ENCODE measurements at regions not wholly inside any gene's neighbourhood (a gene's known extent, or its start where the extent isn't known, plus 50 kb on each side); places are given as distances from the start of the nearest gene placed in this dataset.

DNA sequence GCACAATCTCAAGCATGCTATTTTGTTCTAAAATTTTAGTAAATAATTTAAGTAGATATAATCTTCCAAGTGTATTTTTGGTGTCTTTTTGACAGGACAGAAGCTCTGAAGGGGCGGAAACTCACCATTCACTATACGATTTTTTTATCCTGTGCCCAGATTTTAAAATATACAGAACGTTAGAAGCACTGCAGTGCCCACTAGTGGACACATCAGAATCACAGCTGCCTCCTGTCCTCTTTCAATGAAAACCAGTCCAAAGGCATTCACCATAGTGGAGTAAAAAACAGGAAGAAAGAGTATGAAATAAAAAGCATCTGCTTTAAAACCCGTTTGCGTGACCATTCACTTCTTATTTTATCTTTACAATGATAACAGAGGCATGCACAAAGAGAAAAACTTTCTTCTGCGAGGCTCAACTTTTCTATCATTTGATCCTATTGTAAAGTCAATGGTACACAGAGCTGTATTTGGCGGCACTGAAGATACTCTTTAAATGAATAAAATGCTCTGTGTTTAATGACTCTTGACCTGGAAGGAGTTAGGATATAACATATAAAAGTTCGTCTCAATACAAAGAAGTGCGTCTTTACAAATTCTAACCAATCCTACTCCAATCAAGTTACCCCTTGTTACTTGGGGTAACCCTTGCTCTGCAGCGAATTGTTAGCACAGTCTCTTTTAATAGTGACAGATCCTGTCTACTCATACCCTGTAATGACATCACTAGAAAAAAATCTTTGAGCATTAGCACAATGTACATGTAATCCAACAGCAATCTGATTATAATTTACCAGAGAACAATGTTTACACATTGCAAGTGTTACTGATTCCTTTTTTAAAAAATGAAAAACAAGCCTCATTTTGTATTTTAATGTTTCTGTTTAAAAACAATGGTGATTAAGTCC is 339.8 kb upstream of the PSMD7 start:
- Histone ChIP-seq H3K4me1 (ENCODE audit: control insufficient read depth in 1 of 2, insufficient read depth in 1 of 2, low read depth in 1 of 2, low read length in 1 of 2) (no peaks in the 10 kb centered on the region), H3K4me3 (ENCODE audit: low read depth in 1 of 2, low read length in 1 of 2) (no peak overlapping the region), H3K9me3 (no peaks in the 10 kb centered on the region), H3K27ac (no peak overlapping the region), H3K27me3 (no peaks in the 10 kb centered on the region), H3K36me3 (no peaks in the 10 kb centered on the region)
- TF ChIP-seq, protein P1, sequence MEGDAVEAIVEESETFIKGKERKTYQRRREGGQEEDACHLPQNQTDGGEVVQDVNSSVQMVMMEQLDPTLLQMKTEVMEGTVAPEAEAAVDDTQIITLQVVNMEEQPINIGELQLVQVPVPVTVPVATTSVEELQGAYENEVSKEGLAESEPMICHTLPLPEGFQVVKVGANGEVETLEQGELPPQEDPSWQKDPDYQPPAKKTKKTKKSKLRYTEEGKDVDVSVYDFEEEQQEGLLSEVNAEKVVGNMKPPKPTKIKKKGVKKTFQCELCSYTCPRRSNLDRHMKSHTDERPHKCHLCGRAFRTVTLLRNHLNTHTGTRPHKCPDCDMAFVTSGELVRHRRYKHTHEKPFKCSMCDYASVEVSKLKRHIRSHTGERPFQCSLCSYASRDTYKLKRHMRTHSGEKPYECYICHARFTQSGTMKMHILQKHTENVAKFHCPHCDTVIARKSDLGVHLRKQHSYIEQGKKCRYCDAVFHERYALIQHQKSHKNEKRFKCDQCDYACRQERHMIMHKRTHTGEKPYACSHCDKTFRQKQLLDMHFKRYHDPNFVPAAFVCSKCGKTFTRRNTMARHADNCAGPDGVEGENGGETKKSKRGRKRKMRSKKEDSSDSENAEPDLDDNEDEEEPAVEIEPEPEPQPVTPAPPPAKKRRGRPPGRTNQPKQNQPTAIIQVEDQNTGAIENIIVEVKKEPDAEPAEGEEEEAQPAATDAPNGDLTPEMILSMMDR (IDR thresholded peaks at IDR 0.05) = no peak

DNA sequence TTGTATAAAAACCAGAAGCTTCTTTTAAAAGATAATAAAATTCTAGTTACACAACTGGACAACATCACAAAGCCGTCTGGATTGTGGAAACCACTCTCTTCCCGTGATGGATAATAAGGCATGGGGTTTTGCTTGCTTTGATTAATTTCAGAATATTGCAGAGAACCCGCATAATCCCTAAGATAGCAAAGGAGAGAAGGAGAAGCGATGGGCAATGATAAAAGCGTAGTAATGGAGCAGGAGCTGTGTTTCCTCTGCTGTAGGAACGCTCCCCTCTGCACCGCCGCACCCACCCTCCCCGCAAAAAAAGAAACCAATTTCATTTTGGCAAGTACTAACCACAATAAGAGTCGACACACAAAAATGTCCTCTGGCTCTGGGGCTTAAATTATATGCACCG is 340.9 kb upstream of the PSMD7 start:
- Histone ChIP-seq H3K9me3 (no peaks in the 10 kb centered on the region), H3K4me1 (ENCODE audit: control insufficient read depth in 1 of 2, insufficient read depth in 1 of 2, low read depth in 1 of 2, low read length in 1 of 2) (no peaks in the 10 kb centered on the region), H3K27me3 (no peaks in the 10 kb centered on the region), H3K36me3 (no peaks in the 10 kb centered on the region), H3K4me3 (ENCODE audit: low read depth in 1 of 2, low read length in 1 of 2) (no peak overlapping the region), H3K27ac (no peak overlapping the region)
- TF ChIP-seq, protein P1 (IDR thresholded peaks at IDR 0.05) = no peak

DNA sequence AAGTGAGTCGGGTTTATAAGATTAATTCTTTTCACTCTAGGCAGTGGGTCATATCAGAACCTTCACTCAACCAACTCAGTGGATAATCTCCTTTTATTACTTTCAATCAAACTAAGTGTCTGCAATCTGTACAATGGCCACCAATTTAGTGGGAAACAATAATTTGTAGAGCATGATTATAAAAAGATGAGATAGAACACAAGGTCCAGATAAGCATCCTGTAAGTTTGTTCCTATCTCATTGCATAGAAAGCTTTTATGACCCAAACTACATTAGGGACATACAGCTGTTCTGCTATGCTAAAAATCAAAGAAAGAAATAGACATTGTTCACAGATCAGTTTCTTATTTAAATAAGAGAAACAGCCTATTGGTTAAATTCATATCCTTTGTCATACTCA is 341.4 kb upstream of the PSMD7 start:
- Histone ChIP-seq H3K27ac (no peak overlapping the region), H3K4me3 (ENCODE audit: low read depth in 1 of 2, low read length in 1 of 2) (no peak overlapping the region), H3K36me3 (no peaks in the 10 kb centered on the region), H3K9me3 (no peaks in the 10 kb centered on the region), H3K27me3 (no peaks in the 10 kb centered on the region), H3K4me1 (ENCODE audit: control insufficient read depth in 1 of 2, insufficient read depth in 1 of 2, low read depth in 1 of 2, low read length in 1 of 2) (no peaks in the 10 kb centered on the region)
- TF ChIP-seq, protein P1 (IDR thresholded peaks at IDR 0.05) = no peak

DNA sequence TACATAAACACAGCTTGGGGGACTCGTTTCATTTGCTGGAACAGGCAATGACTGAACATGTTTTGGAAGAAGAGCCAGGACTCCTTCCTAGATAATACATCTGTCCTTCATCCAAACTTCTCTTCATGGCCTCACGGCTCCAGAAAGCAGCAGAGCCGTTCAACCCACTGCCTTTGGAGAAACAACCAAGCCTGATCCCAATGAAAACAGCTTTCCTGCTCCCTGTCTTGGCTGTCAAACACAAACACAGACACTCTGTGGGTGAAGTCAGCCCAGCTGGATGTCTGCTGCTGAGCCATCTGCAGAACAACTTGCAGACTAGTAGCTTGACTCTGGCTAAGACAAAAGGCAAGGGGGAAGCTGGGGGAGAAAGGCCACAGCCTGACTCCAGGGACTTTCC is 345.1 kb upstream of the PSMD7 start:
- H3K9me3 ChIP-seq = no peaks in the 10 kb centered on the region
- TF ChIP-seq, protein P1 (IDR thresholded peaks at IDR 0.05) = no peak
- H3K36me3 ChIP-seq = no peaks in the 10 kb centered on the region
- no peak overlapping the region for H3K4me3 ChIP-seq (ENCODE audit: low read depth in 1 of 2, low read length in 1 of 2)
- H3K27ac ChIP-seq = no peak overlapping the region
- H3K4me1 ChIP-seq (ENCODE audit: control insufficient read depth in 1 of 2, insufficient read depth in 1 of 2, low read depth in 1 of 2, low read length in 1 of 2) = no peaks in the 10 kb centered on the region
- H3K27me3 ChIP-seq = no peaks in the 10 kb centered on the region

DNA sequence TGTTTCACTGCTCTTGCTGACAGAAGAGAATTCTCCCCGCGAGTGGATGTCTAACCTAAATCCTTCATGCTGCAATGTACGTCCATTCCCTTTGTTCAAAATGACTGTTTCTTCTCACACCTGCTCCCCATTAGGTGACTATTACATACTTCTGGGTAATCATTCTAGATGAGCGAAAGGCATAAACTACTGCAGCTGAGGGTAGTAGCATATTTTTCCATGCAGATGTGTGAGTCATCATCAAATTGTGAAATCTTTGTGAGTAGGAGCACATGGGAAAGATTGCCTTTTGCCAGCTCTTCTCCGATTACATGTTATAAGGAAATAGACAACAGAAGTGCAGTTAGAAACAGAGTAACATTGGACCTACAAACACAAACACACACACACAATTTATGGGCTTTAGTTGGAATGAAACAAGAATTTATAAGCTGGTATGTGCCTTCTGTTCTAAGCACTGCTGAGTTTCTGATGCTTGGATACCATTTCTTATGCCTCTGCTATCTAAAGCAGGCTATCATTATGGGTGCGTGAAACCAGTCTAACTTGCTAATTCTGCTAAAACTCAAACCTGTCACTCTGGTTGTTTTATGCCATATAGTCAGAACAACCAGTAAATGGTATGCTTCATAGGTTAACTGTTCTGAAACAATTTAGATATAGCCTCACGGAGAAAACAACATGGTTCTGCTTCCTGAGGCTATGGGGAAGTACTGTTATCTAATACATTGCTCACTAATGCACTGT is 346.9 kb upstream of the PSMD7 start:
- Histone ChIP-seq H3K36me3 (no peaks in the 10 kb centered on the region), H3K4me3 (ENCODE audit: low read depth in 1 of 2, low read length in 1 of 2) (no peak overlapping the region), H3K9me3 (no peaks in the 10 kb centered on the region), H3K4me1 (ENCODE audit: control insufficient read depth in 1 of 2, insufficient read depth in 1 of 2, low read depth in 1 of 2, low read length in 1 of 2) (no peaks in the 10 kb centered on the region), H3K27ac (no peak overlapping the region), H3K27me3 (no peaks in the 10 kb centered on the region)
- TF ChIP-seq, protein P1 (IDR thresholded peaks at IDR 0.05) = no peak

All from neutrophil (primary cell).